Endothelial cell of umbilical vein (primary cell): ENCODE measurements at regions not wholly inside any gene's neighbourhood (a gene's known extent, or its start where the extent isn't known, plus 50 kb on each side); places are given as distances from the start of the nearest gene placed in this dataset.

Source experiments
- BruUV-seq: library from RNA; stranded (reverse); fragments of 400-500 nt; replicated peaks from 2 replicates; lab custom pipeline; 2021; lab: Mats Ljungman, UMichigan
- CTCF ChIA-PET: fragments of 300-600, 350-600 bp; sonication (Branson Sonifier 250); formaldehyde crosslinking; loops from one replicate; lab custom pipeline; 2021; ENCODE audit warnings: antibody characterized with exemption, inconsistent platforms; lab: Charles Lee
- POLR2A ChIA-PET: fragments of 300-600, 350-600 bp; sonication (Branson Sonifier 250); formaldehyde crosslinking; loops from one replicate; lab custom pipeline; 2021; ENCODE audit warnings: antibody characterized with exemption, inconsistent platforms; lab: Charles Lee
- DNase-seq: peaks from one replicate; pipeline ENCODE4 v3.0.0-alpha.2; 2011; ENCODE audit warnings: low read depth, low spot score
- FAIRE-seq: peaks from 2 replicates; lab custom pipeline; 2011; peaks lifted over from hg19 to GRCh38; lab: Jason Lieb, UNC
- H2AFZ ChIP-seq: 2 replicates; pipeline ENCODE4 v1.6.0; 2012; ENCODE audit warnings: low read depth, low read length, control low read depth, inconsistent platforms
- H3K27ac ChIP-seq: 2 replicates; pipeline ENCODE4 v1.5.1; 2011; ENCODE audit warnings: low read depth, mild to moderate bottlenecking, control low read depth, low read length, moderate library complexity; ENCODE audit not compliant: insufficient read depth
- H3K27me3 ChIP-seq, 2 experiments: 2 replicates each; pipeline versions ENCODE4 v1.6.0 to v1.6.1; 2011; ENCODE audit warnings: low read length in 2 of 2, mixed read lengths in 1 of 2; ENCODE audit not compliant: control insufficient read depth in 2 of 2, insufficient read depth in 2 of 2
- H3K36me3 ChIP-seq, 2 experiments: 2 replicates in 1 of 2; 3 replicates in 1 of 2; pipeline ENCODE4 v1.5.1; 2011; ENCODE audit warnings: low read length in 2 of 2, mild to moderate bottlenecking in 1 of 2, moderate library complexity in 1 of 2; ENCODE audit not compliant: control insufficient read depth in 2 of 2, insufficient read depth in 2 of 2; ENCODE audit errors: extremely low read depth in 1 of 2
- H3K4me1 ChIP-seq: 3 replicates; pipeline ENCODE4 v1.5.1; 2011; ENCODE audit warnings: mild to moderate bottlenecking, low read length; ENCODE audit not compliant: control insufficient read depth, insufficient read depth; ENCODE audit errors: extremely low read depth
- H3K4me2 ChIP-seq: 2 replicates; pipeline ENCODE4 v1.6.1; 2011; ENCODE audit warnings: low read length, control low read depth, mixed read lengths; ENCODE audit not compliant: insufficient read depth
- H3K4me3 ChIP-seq, 3 experiments: fragments of 200-600 bp in 1 of 3; sonication (generic), shearing (Covaris generic) in 1 of 3; replicated peaks in 1 of 3; 2 replicates each; pipeline ENCODE4 v1.5.1; 2011 to 2016; ENCODE audit warnings: control low read depth in 3 of 3, low read length in 3 of 3, mild to moderate bottlenecking in 2 of 3, inconsistent platforms in 1 of 3, low read depth in 1 of 3, moderate library complexity in 1 of 3; ENCODE audit not compliant: insufficient read depth in 1 of 3
- H3K79me2 ChIP-seq: 2 replicates; pipeline ENCODE4 v1.6.0; 2012; ENCODE audit warnings: low read length, inconsistent platforms; ENCODE audit not compliant: control insufficient read depth, insufficient read depth
- H3K9ac ChIP-seq: replicated peaks from 2 replicates; pipeline ENCODE3; 2011; ENCODE audit warnings: low read length, control low read depth; ENCODE audit not compliant: insufficient read depth; ENCODE audit errors: extremely low read depth
- H3K9me1 ChIP-seq: replicated peaks from 3 replicates; pipeline ENCODE4 v1.6.0; 2011; ENCODE audit warnings: mild to moderate bottlenecking, low read length; ENCODE audit not compliant: control insufficient read depth, insufficient read depth; ENCODE audit errors: extremely low read depth
- H3K9me3 ChIP-seq: replicated peaks from 2 replicates; pipeline ENCODE4 v1.5.1; 2012; ENCODE audit warnings: low read length, inconsistent platforms; ENCODE audit not compliant: control insufficient read depth, insufficient read depth
- H4K20me1 ChIP-seq: replicated peaks from 2 replicates; pipeline ENCODE3; 2011; ENCODE audit warnings: mild to moderate bottlenecking, low read length; ENCODE audit not compliant: control insufficient read depth, insufficient read depth; ENCODE audit errors: extremely low read depth
- CTCF ChIP-seq, 2 donors: IDR thresholded peaks; 1 replicate in 1 of 2; 2 replicates in 1 of 2; pipeline ENCODE4 v1.5.1; 2011; ENCODE audit warnings: low read length in 2 of 2, mild to moderate bottlenecking in 2 of 2, moderate library complexity in 2 of 2, control low read depth in 1 of 2, inconsistent platforms in 1 of 2, low read depth in 1 of 2; ENCODE audit not compliant: insufficient read depth in 1 of 2; ENCODE audit errors: extremely low read depth in 1 of 2
- EZH2 ChIP-seq: IDR thresholded peaks from 2 replicates; pipeline ENCODE4 v1.6.1; 2012; ENCODE audit warnings: borderline replicate concordance, low read depth, mild to moderate bottlenecking, moderate library complexity, low read length, inconsistent platforms; ENCODE audit not compliant: severe bottlenecking
- FOS ChIP-seq: IDR thresholded peaks from 2 replicates; pipeline ENCODE4 v1.6.1; 2011; ENCODE audit warnings: mild to moderate bottlenecking, low read length, moderate library complexity, borderline replicate concordance; ENCODE audit not compliant: insufficient read depth
- GATA2 ChIP-seq: IDR thresholded peaks from 2 replicates; pipeline ENCODE4 v1.7.0; 2011; ENCODE audit warnings: low read depth, mild to moderate bottlenecking, moderate library complexity, mixed read lengths, low read length; ENCODE audit not compliant: insufficient read length, insufficient read depth
- JUN ChIP-seq: IDR thresholded peaks from 2 replicates; pipeline ENCODE4 v1.6.1; 2011; ENCODE audit warnings: borderline replicate concordance, low read depth; ENCODE audit not compliant: insufficient read length, insufficient read depth
- MAX ChIP-seq: IDR thresholded peaks from 2 replicates; pipeline ENCODE4 v1.6.1; 2011; ENCODE audit not compliant: insufficient read depth, insufficient read length
- MYC ChIP-seq: IDR thresholded peaks from one replicate; pipeline ENCODE4 v1.6.1; 2011; ENCODE audit warnings: mild to moderate bottlenecking, low read depth, low read length
- POLR2A ChIP-seq: IDR thresholded peaks from 2 replicates; pipeline ENCODE4 v1.6.1; 2012; ENCODE audit warnings: low read depth, mild to moderate bottlenecking, control low read depth, low read length
- POLR2AphosphoS5 ChIP-seq: IDR thresholded peaks from 2 replicates; pipeline ENCODE4 v1.6.1; 2012; ENCODE audit warnings: low read depth, mild to moderate bottlenecking, control low read depth, low read length, moderate library complexity; ENCODE audit not compliant: insufficient read depth
- dilution Hi-C: fragments of 300-500 bp; cut with MboI; formaldehyde crosslinking; loops from one replicate; pipeline ENCODE4 v1.15.0; 2019; ENCODE audit warnings: low sequenced_read_pairs; ENCODE audit not compliant: extremely low pct_ligation_motif_present
- intact Hi-C: fragments of 100-400 bp; cut with micrococcal nuclease; formaldehyde crosslinking; loops from one replicate; pipeline ENCODE4 v1.10.0; 2022

- Histone ChIP-seq H4K20me1 (no peaks in the 10 kb centered on the region), H3K4me2 (no peak overlapping the region), H3K36me3 (no peaks in the 10 kb centered on the region), H3K9ac (no peak overlapping the region), H3K4me3 (no peak overlapping the region), H2AFZ (no peak overlapping the region), H3K9me3 (no peaks in the 10 kb centered on the region), H3K79me2 (no peaks in the 10 kb centered on the region), H3K27me3 (no peaks in the 10 kb centered on the region), H3K9me1 (no peaks in the 10 kb centered on the region), H3K27ac (no peak overlapping the region), H3K4me1 (no peaks in the 10 kb centered on the region)
- dilution Hi-C loops (no loop called here), intact Hi-C loops (no loop called here)
- DNase-seq (no peak), FAIRE-seq (no peak)
- BruUV-seq = no TSS peak
- ChIA-PET POLR2A (no interaction called here), CTCF (interaction anchor here (1.3 kb wide), 1 partner anchor 399 kb away, joined by 3 read pairs; no protein-coding TSS in a partner anchor)
- TF ChIP-seq MYC (no peak), JUN (no peak), CTCF (IDR thresholded peaks at IDR 0.05; ENCODE audit: extremely low read depth in 1 of 2, insufficient read depth in 1 of 2, low read depth in 1 of 2, low read length in 2 of 2) (no peak), MAX (no peak), POLR2AphosphoS5 (no peak), FOS (no peak), EZH2 (no peak), GATA2 (no peak), POLR2A (no peak)
Observed at GRCh38 chr1:234684856-234685255, 74.9 kb upstream of the IRF2BP2 start.
